Uterus (tissue), 3 donors: ENCODE measurements at regions not wholly inside any gene's neighbourhood (a gene's known extent, or its start where the extent isn't known, plus 50 kb on each side); places are given as distances from the start of the nearest gene placed in this dataset.
A peak's percentile ranks its signal among the peaks of the same experiment; 100 is the strongest.
"Not testable (repeated sequence)": the region's sequence is repeated elsewhere in the genome, so short reads cannot be mapped to it uniquely, and the experiment has no call there.

Source experiments
- DNase-seq, 2 donors: peaks; one replicate each; pipeline ENCODE4 v3.0.0-alpha.2; 2019 to 2020
- H3K27ac ChIP-seq, 2 donors: fragments of 200-600 bp; sonication (generic); 1 replicate in 1 of 2; 2 replicates in 1 of 2; pipeline ENCODE4 v1.5.1; 2016 to 2018
- H3K27me3 ChIP-seq, 2 donors: fragments of 200-600 bp; sonication (generic); one replicate each; pipeline ENCODE4 v1.5.1; 2018 to 2019; ENCODE audit warnings: control low read depth in 1 of 2
- H3K36me3 ChIP-seq, 2 donors: fragments of 200-600 bp; sonication (generic); one replicate each; pipeline ENCODE4 v1.5.1; 2019; ENCODE audit warnings: control low read depth in 1 of 2
- H3K4me1 ChIP-seq, 2 donors: fragments of 200-600 bp; sonication (generic); one replicate each; pipeline ENCODE4 v1.5.1; 2018 to 2019; ENCODE audit warnings: control low read depth in 1 of 2
- H3K4me3 ChIP-seq, 2 donors: fragments of 200-600 bp; sonication (generic); 1 replicate in 1 of 2; 2 replicates in 1 of 2; pipeline ENCODE4 v1.5.1; 2018 to 2019; ENCODE audit warnings: mild to moderate bottlenecking in 1 of 2
- H3K9me3 ChIP-seq, 2 donors: fragments of 200-600 bp; sonication (generic); one replicate each; pipeline ENCODE4 v1.5.1; 2019; ENCODE audit warnings: control low read depth in 1 of 2
- CTCF ChIP-seq, 4 experiments: fragments of 200-600 bp in 2 of 4; fragments of 450-650 bp in 2 of 4; sonication (generic) in 2 of 4; IDR thresholded peaks; one replicate each; pipeline ENCODE4 v1.5.1; 2016 to 2019; ENCODE audit warnings: antibody characterized with exemption in 4 of 4, mild to moderate bottlenecking in 2 of 4, moderate library complexity in 1 of 4
- POLR2A ChIP-seq, 2 donors: fragments of 450-650 bp; IDR thresholded peaks; one replicate each; pipeline ENCODE4 v1.6.1; 2016; ENCODE audit warnings: antibody characterized with exemption in 2 of 2, mild to moderate bottlenecking in 1 of 2, moderate library complexity in 1 of 2
- intact Hi-C: fragments of 100-400 bp; cut with DNase I; formaldehyde crosslinking; loops from one replicate; pipeline ENCODE4 v1.15.1; 2023; ENCODE audit warnings: low total_unique reads
- donor health status: DM: yes; HTN: yes; CAD: no.

- Histone ChIP-seq H3K4me1 (no peaks in the 10 kb centered on the region), H3K36me3 (no peaks in the 10 kb centered on the region), H3K27me3 (no peaks in the 10 kb centered on the region), H3K4me3 (no peak overlapping the region), H3K9me3 (no peaks in the 10 kb centered on the region), H3K27ac (peak overlapping the region; percentile 58 to 64)
- TF ChIP-seq POLR2A (IDR thresholded peaks at IDR 0.05) (no peak), CTCF (IDR thresholded peaks at IDR 0.05) (no peak)
- no peak for DNase-seq
- intact Hi-C loops = no loop called here
Measured at GRCh38 chr4:72767618-72768302, 198.7 kb upstream of the ADAMTS3 start.

GRCh38 chr4:72765788-72766187, 196.8 kb upstream of the ADAMTS3 start:
- DNase-seq, intact Hi-C loops, H3K9me3 ChIP-seq, H3K27ac ChIP-seq, H3K27me3 ChIP-seq, H3K36me3 ChIP-seq, H3K4me3 ChIP-seq, H3K4me1 ChIP-seq: not testable (repeated sequence)

GRCh38 chr4:72761368-72762038, 192.5 kb upstream of the ADAMTS3 start:
- Histone ChIP-seq H3K36me3 (no peaks in the 10 kb centered on the region), H3K4me1 (no peaks in the 10 kb centered on the region), H3K9me3 (no peaks in the 10 kb centered on the region), H3K27ac (no peak overlapping the region), H3K27me3 (no peaks in the 10 kb centered on the region), H3K4me3 (no peak overlapping the region)
- TF ChIP-seq POLR2A (IDR thresholded peaks at IDR 0.05) (no peak), CTCF (IDR thresholded peaks at IDR 0.05) (no peak)
- intact Hi-C loops = no loop called here
- DNase-seq = no peak

GRCh38 chr4:72753414-72753813, 184.4 kb upstream of the ADAMTS3 start:
- H3K9me3 ChIP-seq, H3K27ac ChIP-seq, H3K4me3 ChIP-seq, DNase-seq, H3K4me1 ChIP-seq, intact Hi-C loops, H3K27me3 ChIP-seq, H3K36me3 ChIP-seq: not testable (repeated sequence)

- TF ChIP-seq POLR2A (IDR thresholded peaks at IDR 0.05) = no peak
- H3K36me3 ChIP-seq = no peaks in the 10 kb centered on the region
- peaks cover 0 to 3% of the 10 kb centered on the region in 2 donors for H3K4me1 ChIP-seq
- no peak overlapping the region for H3K27ac ChIP-seq
- intact Hi-C loops = no loop called here
- H3K4me3 ChIP-seq = no peak overlapping the region
- H3K27me3 ChIP-seq = no peaks in the 10 kb centered on the region
- no peak for DNase-seq
- no peaks in the 10 kb centered on the region for H3K9me3 ChIP-seq
Measured at GRCh38 chr4:72744103-72744725, 175.2 kb upstream of the ADAMTS3 start.

- intact Hi-C loops = no loop called here
- Histone ChIP-seq H3K27me3 (no peaks in the 10 kb centered on the region), H3K9me3 (no peaks in the 10 kb centered on the region), H3K36me3 (no peaks in the 10 kb centered on the region), H3K4me1 (peaks cover 0 to 3% of the 10 kb centered on the region in 2 donors), H3K27ac (no peak overlapping the region), H3K4me3 (no peak overlapping the region)
- no peak for DNase-seq
- TF ChIP-seq CTCF (IDR thresholded peaks at IDR 0.05) = no peak
Measured at GRCh38 chr4:72743078-72743477, 174.1 kb upstream of the ADAMTS3 start.
